H1 (cell line): ENCODE measurements at regions not wholly inside any gene's neighbourhood (a gene's known extent, or its start where the extent isn't known, plus 50 kb on each side); places are given as distances from the start of the nearest gene placed in this dataset.

ENCODE experiments used
- CTCF ChIA-PET: fragments of 300-600 bp; sonication (Branson Sonifier 250); formaldehyde crosslinking; loops from one replicate; lab custom pipeline; 2021; ENCODE audit not compliant: partially characterized antibody; lab: Charles Lee
- POLR2A ChIA-PET: fragments of 300-600 bp; sonication (Branson Sonifier 250); formaldehyde crosslinking; loops from one replicate; lab custom pipeline; 2021; ENCODE audit warnings: inconsistent platforms; ENCODE audit not compliant: partially characterized antibody; lab: Charles Lee
- DNase-seq, 2 experiments: peaks; one replicate each; pipeline versions ENCODE4 v3.0.0 to v3.0.0-alpha.2; 2010 to 2022; ENCODE audit warnings: low spot score in 2 of 2, low read depth in 1 of 2, mixed read lengths in 1 of 2
- FAIRE-seq: peaks from 2 replicates; lab custom pipeline; 2011; peaks lifted over from hg19 to GRCh38; lab: Jason Lieb, UNC
- H2AFZ ChIP-seq: 2 replicates; pipeline ENCODE4 v1.8.1; 2012; ENCODE audit warnings: low read length, inconsistent platforms
- H2AK5ac ChIP-seq: 2 replicates; pipeline ENCODE4 v1.6.1; 2013; ENCODE audit warnings: low read depth, low read length
- H2BK120ac ChIP-seq: replicated peaks from 2 replicates; pipeline ENCODE3; 2013; ENCODE audit warnings: low read depth, low read length, inconsistent platforms
- H2BK12ac ChIP-seq: 2 replicates; pipeline ENCODE4 v1.6.1; 2013; ENCODE audit warnings: low read depth, low read length
- H2BK15ac ChIP-seq: 2 replicates; pipeline ENCODE4 v1.6.1; 2013; ENCODE audit warnings: low read length
- H2BK20ac ChIP-seq: 2 replicates; pipeline ENCODE4 v1.6.1; 2013; ENCODE audit warnings: low read length
- H2BK5ac ChIP-seq: 2 replicates; pipeline ENCODE4 v1.6.1; 2013; ENCODE audit warnings: low read depth, low read length
- H3K14ac ChIP-seq: 2 replicates; pipeline ENCODE4 v1.6.1; 2013; ENCODE audit warnings: inconsistent platforms; ENCODE audit not compliant: insufficient read length
- H3K18ac ChIP-seq: 2 replicates; pipeline ENCODE4 v1.6.1; 2013; ENCODE audit warnings: low read length; ENCODE audit errors: extremely low read depth
- H3K23ac ChIP-seq: 2 replicates; pipeline ENCODE4 v1.6.1; 2013; ENCODE audit warnings: inconsistent platforms; ENCODE audit not compliant: insufficient read length
- H3K23me2 ChIP-seq: 2 replicates; pipeline ENCODE4 v1.6.1; 2013; ENCODE audit warnings: low read depth, low read length
- H3K27ac ChIP-seq: 2 replicates; pipeline ENCODE4 v1.6.1; 2011; ENCODE audit warnings: low read depth, low read length, inconsistent platforms
- H3K27me3 ChIP-seq, 4 experiments: replicated peaks in 1 of 4; 1 replicate in 1 of 4; 2 replicates in 3 of 4; pipeline versions ENCODE4 v1.6.1 to v1.8.1; 2011 to 2013; ENCODE audit warnings: low read length in 3 of 4, mild to moderate bottlenecking in 3 of 4, inconsistent platforms in 2 of 4, mixed read lengths in 2 of 4, moderate library complexity in 1 of 4; ENCODE audit not compliant: control insufficient read depth in 3 of 4, insufficient read depth in 3 of 4; ENCODE audit errors: extremely low read depth in 1 of 4
- H3K36me3 ChIP-seq, 4 experiments: 2 replicates each; pipeline versions ENCODE4 v1.6.1 to v1.8.1; 2011 to 2013; ENCODE audit warnings: mild to moderate bottlenecking in 4 of 4, low read length in 3 of 4, moderate library complexity in 2 of 4, control low read depth in 1 of 4, inconsistent platforms in 1 of 4; ENCODE audit not compliant: insufficient read depth in 4 of 4, control insufficient read depth in 2 of 4
- H3K4ac ChIP-seq: replicated peaks from 2 replicates; pipeline ENCODE3; 2013; ENCODE audit warnings: low read length, low read depth, mixed read lengths, inconsistent platforms; ENCODE audit not compliant: insufficient read length
- H3K4me1 ChIP-seq, 4 experiments: replicated peaks in 1 of 4; 1 replicate in 1 of 4; 2 replicates in 3 of 4; pipeline versions ENCODE4 v1.6.1 to v1.8.1; 2011 to 2013; ENCODE audit warnings: low read length in 3 of 4, inconsistent platforms in 2 of 4, mixed read lengths in 1 of 4; ENCODE audit not compliant: insufficient read depth in 4 of 4, control insufficient read depth in 3 of 4
- H3K4me2 ChIP-seq, 2 experiments: 2 replicates each; pipeline versions ENCODE4 v1.6.1 to v1.8.1; 2011 to 2013; ENCODE audit warnings: low read depth in 2 of 2, low read length in 2 of 2, control low read depth in 1 of 2, inconsistent platforms in 1 of 2, mild to moderate bottlenecking in 1 of 2; ENCODE audit not compliant: insufficient read depth in 1 of 2
- H3K4me3 ChIP-seq, 4 experiments: fragments of 200-600, 300-600 bp in 1 of 4; sonication (generic), shearing (Covaris generic), sonication (Bioruptor Twin) in 1 of 4; 2 replicates each; pipeline versions ENCODE4 v1.5.1 to v1.8.1; 2011 to 2016; ENCODE audit warnings: low read length in 4 of 4, low read depth in 3 of 4, control low read depth in 2 of 4, inconsistent platforms in 2 of 4, mild to moderate bottlenecking in 2 of 4, mixed read lengths in 1 of 4, moderate library complexity in 1 of 4; ENCODE audit not compliant: insufficient read depth in 2 of 4; ENCODE audit errors: extremely low read depth in 1 of 4
- H3K56ac ChIP-seq: replicated peaks from 2 replicates; pipeline ENCODE3; 2013; ENCODE audit warnings: low read depth, mild to moderate bottlenecking, mixed read lengths, low read length, inconsistent platforms; ENCODE audit not compliant: insufficient read length
- H3K79me1 ChIP-seq: 2 replicates; pipeline ENCODE4 v1.6.1; 2013; ENCODE audit warnings: low read depth, low read length, control low read depth
- H3K79me2 ChIP-seq, 2 experiments: 2 replicates each; pipeline versions ENCODE4 v1.6.1 to v1.8.1; 2012 to 2013; ENCODE audit warnings: low read length in 2 of 2, mild to moderate bottlenecking in 2 of 2, inconsistent platforms in 1 of 2; ENCODE audit not compliant: insufficient read depth in 2 of 2, control insufficient read depth in 1 of 2
- H3K9ac ChIP-seq, 4 experiments: replicated peaks in 1 of 4; 1 replicate in 1 of 4; 2 replicates in 3 of 4; pipeline versions ENCODE4 v1.6.1 to v1.8.1; 2011 to 2013; ENCODE audit warnings: low read depth in 3 of 4, low read length in 3 of 4, control low read depth in 2 of 4, mild to moderate bottlenecking in 2 of 4, moderate library complexity in 2 of 4, inconsistent platforms in 1 of 4; ENCODE audit errors: extremely low read depth in 1 of 4
- H3K9me3 ChIP-seq, 2 experiments: 2 replicates each; pipeline versions ENCODE4 v1.6.1 to v1.8.1; 2012 to 2013; ENCODE audit warnings: mild to moderate bottlenecking in 2 of 2, moderate library complexity in 2 of 2, control low read depth in 1 of 2, inconsistent platforms in 1 of 2, low read depth in 1 of 2, low read length in 1 of 2, mixed read lengths in 1 of 2; ENCODE audit not compliant: insufficient read depth in 2 of 2
- H4K20me1 ChIP-seq, 2 experiments: replicated peaks in 1 of 2; 2 replicates each; pipeline versions ENCODE3 to v1.8.1; 2011 to 2013; ENCODE audit warnings: inconsistent platforms in 2 of 2, low read length in 2 of 2, mild to moderate bottlenecking in 1 of 2; ENCODE audit not compliant: insufficient read depth in 2 of 2, control insufficient read depth in 1 of 2
- H4K5ac ChIP-seq: 2 replicates; pipeline ENCODE4 v1.6.1; 2013; ENCODE audit warnings: low read length, low read depth, mixed read lengths, inconsistent platforms; ENCODE audit not compliant: insufficient read length
- H4K8ac ChIP-seq: 2 replicates; pipeline ENCODE4 v1.8.0; 2013; ENCODE audit warnings: mild to moderate bottlenecking, moderate library complexity, low read length, inconsistent platforms; ENCODE audit not compliant: insufficient read depth; ENCODE audit errors: extremely low read depth
- H4K91ac ChIP-seq: replicated peaks from 2 replicates; pipeline ENCODE3; 2013; ENCODE audit warnings: low read length, mixed read lengths, inconsistent platforms; ENCODE audit not compliant: insufficient read length
- CHD2 ChIP-seq: IDR thresholded peaks from 2 replicates; pipeline ENCODE4 v1.6.1; 2012; ENCODE audit warnings: low read length, improper control_type of control experiment
- CTBP2 ChIP-seq: IDR thresholded peaks from 2 replicates; pipeline ENCODE4 v1.7.0; 2011; ENCODE audit warnings: borderline replicate concordance, mild to moderate bottlenecking, moderate library complexity, mixed read lengths, low read length; ENCODE audit not compliant: insufficient read depth, insufficient read length
- EZH2 ChIP-seq: fragments of 200-600 bp; sonication (generic); IDR thresholded peaks from 2 replicates; pipeline ENCODE4 v1.7.1; 2012; ENCODE audit warnings: low read depth, mild to moderate bottlenecking, moderate library complexity, low read length, inconsistent platforms; ENCODE audit not compliant: severe bottlenecking
- HDAC6 ChIP-seq: IDR thresholded peaks from one replicate; pipeline ENCODE4 v1.7.1; 2012; ENCODE audit warnings: low read depth, mild to moderate bottlenecking, inconsistent platforms, low read length, moderate library complexity
- KDM1A ChIP-seq: fragments of 200-600, 300-600 bp; sonication (generic); IDR thresholded peaks from 2 replicates; pipeline ENCODE4 v1.7.1; 2016; ENCODE audit warnings: mild to moderate bottlenecking, low read length, borderline replicate concordance
- KDM4A ChIP-seq: IDR thresholded peaks from one replicate; pipeline ENCODE4 v1.7.1; 2012; ENCODE audit warnings: low read depth, mild to moderate bottlenecking, moderate library complexity, low read length, inconsistent platforms; ENCODE audit not compliant: severe bottlenecking
- POLR2A ChIP-seq, 2 experiments: IDR thresholded peaks; 1 replicate in 1 of 2; 2 replicates in 1 of 2; pipeline ENCODE4 v1.6.1; 2011; ENCODE audit warnings: low read depth in 2 of 2, low read length in 2 of 2, mild to moderate bottlenecking in 2 of 2; ENCODE audit errors: control extremely low read depth in 1 of 2
- RFX5 ChIP-seq: IDR thresholded peaks from 2 replicates; pipeline ENCODE4 v1.6.1; 2011; ENCODE audit warnings: low read depth, low read length, improper control_type of control experiment, borderline replicate concordance
- SAP30 ChIP-seq: fragments of 300-600 bp; sonication (generic); IDR thresholded peaks from 2 replicates; pipeline ENCODE4 v1.7.1; 2012; ENCODE audit warnings: low read length, moderate library complexity, mild to moderate bottlenecking, inconsistent platforms; ENCODE audit not compliant: insufficient read depth, insufficient replicate concordance
- SP4 ChIP-seq: IDR thresholded peaks from 2 replicates; pipeline ENCODE4 v1.6.1; 2012; ENCODE audit warnings: low read length, inconsistent platforms
- SRF ChIP-seq: IDR thresholded peaks from 2 replicates; pipeline ENCODE4 v1.6.1; 2011; ENCODE audit warnings: mild to moderate bottlenecking, low read depth, low read length, moderate library complexity
- SUZ12 ChIP-seq: fragments of 200-600 bp; sonication (generic); IDR thresholded peaks from 2 replicates; pipeline ENCODE4 v1.6.1; 2012; ENCODE audit warnings: mild to moderate bottlenecking, inconsistent platforms, low read length, moderate library complexity, mixed read lengths
- TBP ChIP-seq: IDR thresholded peaks from 2 replicates; pipeline ENCODE4 v1.6.1; 2011; ENCODE audit warnings: low read depth, low read length, improper control_type of control experiment
- TEAD4 ChIP-seq: IDR thresholded peaks from 2 replicates; pipeline ENCODE4 v1.6.1; 2012; ENCODE audit warnings: low read depth, low read length, inconsistent platforms, mixed read lengths
- ZNF274 ChIP-seq: IDR thresholded peaks from 2 replicates; pipeline ENCODE4 v1.7.0; 2012; ENCODE audit warnings: low read length, borderline replicate concordance; ENCODE audit errors: extremely low read depth
- WGBS, 2 experiments: shearing (Covaris generic) in 1 of 2; methylation state at CpG; one replicate each; pipeline versions ENCODE4 v1.1.6 to v1.1.7; 2013 to 2015; ENCODE audit warnings: low lambda C conversion rate in 2 of 2, mixed read lengths in 2 of 2, inconsistent platforms in 1 of 2, low coverage in 1 of 2, missing lambda C conversion rate in 1 of 2; ENCODE audit not compliant: insufficient replicate concordance in 2 of 2, insufficient coverage in 1 of 2, insufficient read length in 1 of 2; ENCODE audit errors: extremely low coverage in 1 of 2, missing lambda C conversion rate in 1 of 2; 5-methylcytosine and 5-hydroxymethylcytosine counted together

DNA sequence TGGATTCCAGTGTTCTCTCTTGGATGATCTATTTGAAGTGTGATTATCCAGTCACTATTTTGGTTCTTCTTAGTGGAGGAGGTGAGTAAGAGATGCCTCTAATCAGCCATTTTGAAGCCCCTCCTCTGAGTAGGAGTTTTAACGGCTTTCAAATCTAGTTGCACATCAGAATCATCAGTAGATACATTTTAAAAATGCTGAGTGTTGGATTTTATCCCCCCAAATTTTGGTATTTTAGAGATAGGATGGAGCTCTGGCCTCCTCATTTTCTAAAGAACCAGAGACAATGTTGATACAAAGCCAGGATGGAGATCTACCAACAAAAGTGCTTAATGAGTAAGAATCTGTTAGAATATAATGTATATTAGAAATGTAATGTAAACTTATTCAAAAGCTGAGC lies 1061.0 kb upstream of the WWC1 start:
- no peak for FAIRE-seq
- no peaks in the 10 kb centered on the region for H3K23me2 ChIP-seq
- H4K5ac ChIP-seq, result no peak overlapping the region
- no peak overlapping the region for H2BK15ac ChIP-seq
- H4K8ac ChIP-seq, result no peak overlapping the region
- H3K23ac ChIP-seq, result no peak overlapping the region
- no peak overlapping the region for H3K14ac ChIP-seq
- no peak overlapping the region for H3K4ac ChIP-seq
- H2AFZ ChIP-seq, result no peak overlapping the region
- no peak overlapping the region for H3K56ac ChIP-seq
- H3K4me2 ChIP-seq, result no peak overlapping the region
- no peak overlapping the region for H2BK12ac ChIP-seq
- no peak for DNase-seq
- POLR2A ChIA-PET, result interaction anchor here (1.5 kb wide), 1 partner anchor 11 kb away, joined by 4 read pairs; no protein-coding TSS in a partner anchor
- H2BK120ac ChIP-seq, result no peak overlapping the region
- H4K91ac ChIP-seq, result no peak overlapping the region
- H3K79me2 ChIP-seq, result no peaks in the 10 kb centered on the region
- H2BK20ac ChIP-seq, result no peak overlapping the region
- peaks cover 0 to 6% of the 10 kb centered on the region in 2 experiments; a peak in 1 of 4 replicates for H3K9me3 ChIP-seq
- H3K27me3 ChIP-seq, result no peaks in the 10 kb centered on the region
- H3K18ac ChIP-seq, result no peak overlapping the region
- no peaks in the 10 kb centered on the region for H3K4me1 ChIP-seq
- no peak overlapping the region for H2AK5ac ChIP-seq
- H3K9ac ChIP-seq, result no peak overlapping the region
- H4K20me1 ChIP-seq, result no peaks in the 10 kb centered on the region
- H3K27ac ChIP-seq, result no peak overlapping the region
- no peaks in the 10 kb centered on the region for H3K79me1 ChIP-seq
- H3K4me3 ChIP-seq, result no peak overlapping the region
- CTCF ChIA-PET, result interaction anchor here (1.2 kb wide), 2 partner anchors 15 to 180 kb away, joined by 4 to 5 read pairs; no protein-coding TSS in a partner anchor
- H3K36me3 ChIP-seq, result no peaks in the 10 kb centered on the region
- WGBS, 2 experiments, result 100% methylated on average over 1 of the region's 1 CpG; no CpG with 5 or more reads in 1 of the 2 experiments
- H2BK5ac ChIP-seq, result no peak overlapping the region
- TF ChIP-seq TEAD4, result no peak
- TF ChIP-seq CHD2, result no peak
- no peak for TF ChIP-seq SRF
- TF ChIP-seq EZH2, result no peak
- no peak for TF ChIP-seq KDM1A
- no peak for TF ChIP-seq HDAC6
- TF ChIP-seq ZNF274, result no peak
- TF ChIP-seq SUZ12, result no peak
- TF ChIP-seq KDM4A, result no peak
- TF ChIP-seq RFX5, result no peak
- TF ChIP-seq CTBP2, result no peak
- no peak for TF ChIP-seq SP4
- TF ChIP-seq TBP, result no peak
- TF ChIP-seq POLR2A (IDR thresholded peaks at IDR 0.05; ENCODE audit: control extremely low read depth in 1 of 2, low read depth in 2 of 2, low read length in 2 of 2), result no peak
- TF ChIP-seq SAP30, result no peak
